Forelimb muscle (tissue), 1 donor: ENCODE measurements at regions not wholly inside any gene's neighbourhood (a gene's known extent, or its start where the extent isn't known, plus 50 kb on each side); places are given as distances from the start of the nearest gene placed in this dataset.

Experiments
- DNase-seq: peaks from one replicate; pipeline ENCODE4 v3.0.0-alpha.2; 2013; ENCODE audit warnings: low read depth

GRCh38 chr7:136174477-136175125, 197.4 kb upstream of the MTPN start:
- DNase-seq: no peak

- no peak for DNase-seq
These were observed 196.7 kb upstream of the MTPN start for GRCh38 chr7:136173874-136174273.

GRCh38 chr7:136171233-136171632, 194.1 kb upstream of the MTPN start:
- DNase-seq: no peak

- DNase-seq: no peak
These were observed 191.7 kb upstream of the MTPN start for GRCh38 chr7:136168821-136169220.

- no peak for DNase-seq
These were observed 190.8 kb upstream of the MTPN start for GRCh38 chr7:136167991-136168390.

GRCh38 chr7:136166521-136166920, 189.4 kb upstream of the MTPN start:
- no peak for DNase-seq

- DNase-seq: no peak
These were observed 186.2 kb upstream of the MTPN start for GRCh38 chr7:136163340-136163801.

GRCh38 chr7:136150311-136150710, 173.2 kb upstream of the MTPN start:
- DNase-seq: no peak

- no peak for DNase-seq
These were observed 171.8 kb upstream of the MTPN start for GRCh38 chr7:136148920-136149319.

- no peak for DNase-seq
These were observed 169.8 kb upstream of the MTPN start for GRCh38 chr7:136146925-136147324.

GRCh38 chr7:136144182-136144581, 167.0 kb upstream of the MTPN start:
- DNase-seq: no peak

- DNase-seq: no peak
These were observed 166.1 kb upstream of the MTPN start for GRCh38 chr7:136143271-136143670.

GRCh38 chr7:136142583-136142982, 165.4 kb upstream of the MTPN start:
- DNase-seq: no peak

- no peak for DNase-seq
These were observed 163.3 kb upstream of the MTPN start for GRCh38 chr7:136140469-136140868.

- no peak for DNase-seq
These were observed 162.3 kb upstream of the MTPN start for GRCh38 chr7:136139417-136139816.

GRCh38 chr7:136138991-136139390, 161.8 kb upstream of the MTPN start:
- no peak for DNase-seq

- no peak for DNase-seq
These were observed 159.8 kb upstream of the MTPN start for GRCh38 chr7:136136906-136137454.

- DNase-seq: no peak
These were observed 157.3 kb upstream of the MTPN start for GRCh38 chr7:136134503-136134902.

GRCh38 chr7:136133551-136133950, 156.4 kb upstream of the MTPN start:
- no peak for DNase-seq

GRCh38 chr7:136131304-136131630, 154.1 kb upstream of the MTPN start:
- no peak for DNase-seq

GRCh38 chr7:136130511-136131303, 153.5 kb upstream of the MTPN start:
- DNase-seq: no peak

GRCh38 chr7:136128050-136128449, 150.9 kb upstream of the MTPN start:
- no peak for DNase-seq

- no peak for DNase-seq
These were observed 146.2 kb upstream of the MTPN start for GRCh38 chr7:136123352-136123751.
